Mucosa of descending colon (tissue), 3 donors: ENCODE measurements at regions not wholly inside any gene's neighbourhood (a gene's known extent, or its start where the extent isn't known, plus 50 kb on each side); places are given as distances from the start of the nearest gene placed in this dataset.
"Not testable (repeated sequence)": the region's sequence is repeated elsewhere in the genome, so short reads cannot be mapped to it uniquely, and the experiment has no call there.

Experiments used
- ATAC-seq: fragments of 200-7000 bp; cut with Tn5 transposase; one replicate; pipeline ENCODE4 v1.9.1; 2020; ENCODE audit warnings: mild to moderate bottlenecking, moderate library complexity
- DNase-seq, 3 donors: peaks; one replicate each; pipeline ENCODE4 v3.0.0-alpha.2; 2020
- H3K36me3 ChIP-seq: fragments of 200-600 bp; one replicate; pipeline ENCODE4 v1.8.0; 2021; ENCODE audit warnings: low read depth, mild to moderate bottlenecking
- H3K4me1 ChIP-seq: fragments of 200-600 bp; one replicate; pipeline ENCODE4 v1.8.0; 2021; ENCODE audit warnings: low read depth, mild to moderate bottlenecking
- H3K4me3 ChIP-seq: fragments of 200-600 bp; one replicate; pipeline ENCODE4 v1.8.0; 2021; ENCODE audit warnings: mild to moderate bottlenecking
- H3K9me3 ChIP-seq: fragments of 200-600 bp; one replicate; pipeline ENCODE4 v1.8.0; 2021; ENCODE audit warnings: mild to moderate bottlenecking
- CTCF ChIP-seq: fragments of 200-600 bp; IDR thresholded peaks from one replicate; pipeline ENCODE4 v1.8.0; 2022; ENCODE audit warnings: antibody characterized with exemption, mild to moderate bottlenecking
- intact Hi-C, 2 donors: fragments of 100-400 bp; cut with DNase I in 1 of 2; cut with micrococcal nuclease in 1 of 2; formaldehyde crosslinking; loops; one replicate each; pipeline versions ENCODE4 v1.11.0 to v1.11.1; 2022; cut with DNase I, micrococcal nuclease
- donor health status: DM: no; HTN: no; CAD: no; lungs with moderate emphysema.
- donor health status: DM: no; HTN: no; CAD: no.
- donor health status: DM: no; HTN: yes; CAD: no.

GRCh38 chr14:71789005-71789404 is 143.2 kb upstream of the RGS6 start:
- no peaks in the 10 kb centered on the region for H3K36me3 ChIP-seq
- no peak for DNase-seq
- H3K4me1 ChIP-seq: no peaks in the 10 kb centered on the region
- no peak for TF ChIP-seq CTCF
- intact Hi-C loops: no loop called here
- H3K9me3 ChIP-seq: no peaks in the 10 kb centered on the region
- no peak overlapping the region for H3K4me3 ChIP-seq
- no peak for ATAC-seq

GRCh38 chr14:71799841-71800240 is 132.4 kb upstream of the RGS6 start:
- Histone ChIP-seq H3K36me3 (no peaks in the 10 kb centered on the region), H3K4me3 (no peak overlapping the region), H3K4me1 (no peaks in the 10 kb centered on the region), H3K9me3 (no peaks in the 10 kb centered on the region)
- ATAC-seq: no peak
- no peak for TF ChIP-seq CTCF
- no peak for DNase-seq
- intact Hi-C loops: no loop called here

GRCh38 chr14:71800878-71801277 is 131.4 kb upstream of the RGS6 start:
- ATAC-seq (no peak), DNase-seq (no peak)
- TF ChIP-seq CTCF: no peak
- intact Hi-C loops: no loop called here
- no peaks in the 10 kb centered on the region for H3K9me3 ChIP-seq
- H3K36me3 ChIP-seq: no peaks in the 10 kb centered on the region
- H3K4me1 ChIP-seq: no peaks in the 10 kb centered on the region
- H3K4me3 ChIP-seq: no peak overlapping the region

GRCh38 chr14:71803539-71804260 is 128.5 kb upstream of the RGS6 start:
- no peak for TF ChIP-seq CTCF
- no peak for ATAC-seq
- no peak for DNase-seq
- intact Hi-C loops: no loop called here
- Histone ChIP-seq H3K4me3 (no peak overlapping the region), H3K36me3 (no peaks in the 10 kb centered on the region), H3K4me1 (no peaks in the 10 kb centered on the region), H3K9me3 (no peaks in the 10 kb centered on the region)

GRCh38 chr14:71804992-71805391 is 127.2 kb upstream of the RGS6 start:
- ATAC-seq: no peak
- intact Hi-C loops: no loop called here
- no peaks in the 10 kb centered on the region for H3K36me3 ChIP-seq
- DNase-seq: no peak
- no peaks in the 10 kb centered on the region for H3K9me3 ChIP-seq
- no peaks in the 10 kb centered on the region for H3K4me1 ChIP-seq
- TF ChIP-seq CTCF: no peak
- no peak overlapping the region for H3K4me3 ChIP-seq

GRCh38 chr14:71807049-71807448 is 125.2 kb upstream of the RGS6 start:
- intact Hi-C loops, H3K4me3 ChIP-seq, ATAC-seq, DNase-seq, H3K36me3 ChIP-seq, H3K4me1 ChIP-seq, H3K9me3 ChIP-seq: not testable (repeated sequence)

- H3K36me3 ChIP-seq, H3K9me3 ChIP-seq, intact Hi-C loops, ATAC-seq, DNase-seq, H3K4me3 ChIP-seq, H3K4me1 ChIP-seq: not testable (repeated sequence)
These were observed 121.4 kb upstream of the RGS6 start for GRCh38 chr14:71810800-71811199.
